K562 (cell line): ENCODE measurements at regions not wholly inside any gene's neighbourhood (a gene's known extent, or its start where the extent isn't known, plus 50 kb on each side); places are given as distances from the start of the nearest gene placed in this dataset.
"Not testable (repeated sequence)": the region's sequence is repeated elsewhere in the genome, so short reads cannot be mapped to it uniquely, and the experiment has no call there.

ENCODE experiments used
- ATAC-seq: fragments of 200-7000 bp; cut with Tn5 transposase; 3 replicates; pipeline ENCODE4 v1.9.1; 2020; ENCODE audit warnings: moderate library complexity
- BruUV-seq: library from RNA; stranded (reverse); fragments of 400-500 nt; replicated peaks from 2 replicates; lab custom pipeline; 2021; lab: Mats Ljungman, UMichigan
- CTCF ChIA-PET: fragments of 300-600 bp; formaldehyde crosslinking; extraction: SDS; loops from one replicate; lab custom pipeline; 2021; ENCODE audit warnings: low intra/inter-chr PET ratio; lab: Yijun Ruan, JAX
- POLR2A ChIA-PET: fragments of 300-600, 350-650 bp; sonication (Branson Sonifier 250); formaldehyde crosslinking; extraction: SDS; loops from one replicate; lab custom pipeline; 2021; ENCODE audit warnings: antibody characterized with exemption, inconsistent platforms; lab: Yijun Ruan, JAX
- DNase-seq, 4 experiments: peaks; one replicate each; pipeline versions ENCODE4 v3.0.0 to v3.0.0-alpha.2; 2011 to 2018; ENCODE audit warnings: low spot score in 3 of 4, mixed read lengths in 3 of 4; ENCODE audit errors: extremely low read depth in 1 of 4
- FAIRE-seq: peaks from 2 replicates; lab custom pipeline; 2011; peaks lifted over from hg19 to GRCh38; lab: Jason Lieb, UNC
- H2AFZ ChIP-seq: 2 replicates; pipeline ENCODE4 v1.6.0; 2011; ENCODE audit warnings: low read depth, low read length, control low read depth, inconsistent platforms
- H3K27ac ChIP-seq: fragments of 200-600 bp; 3 replicates; pipeline ENCODE4 v1.8.0; 2011; ENCODE audit warnings: low read depth, mild to moderate bottlenecking, control low read depth, inconsistent platforms, low read length, moderate library complexity, mixed read lengths; ENCODE audit errors: extremely low read depth
- H3K27me3 ChIP-seq, 2 experiments: fragments of 300-600 bp in 1 of 2; 2 replicates in 1 of 2; 3 replicates in 1 of 2; pipeline versions ENCODE4 v1.6.0 to v1.8.0; 2011; ENCODE audit warnings: inconsistent platforms in 2 of 2, low read length in 2 of 2, mild to moderate bottlenecking in 1 of 2, mixed read lengths in 1 of 2, moderate library complexity in 1 of 2; ENCODE audit not compliant: control insufficient read depth in 2 of 2, insufficient read depth in 2 of 2
- H3K36me3 ChIP-seq: fragments of 300-600 bp; 3 replicates; pipeline ENCODE4 v1.8.0; 2011; ENCODE audit warnings: mild to moderate bottlenecking, low read length, inconsistent platforms; ENCODE audit not compliant: control insufficient read depth, insufficient read depth
- H3K4me1 ChIP-seq, 2 experiments: fragments of 200-600 bp in 1 of 2; replicated peaks in 1 of 2; 2 replicates in 1 of 2; 3 replicates in 1 of 2; pipeline versions ENCODE4 v1.5.1 to v1.8.0; 2011; ENCODE audit warnings: inconsistent platforms in 2 of 2, low read length in 2 of 2, mild to moderate bottlenecking in 1 of 2, mixed read lengths in 1 of 2, moderate library complexity in 1 of 2; ENCODE audit not compliant: control insufficient read depth in 2 of 2, insufficient read depth in 2 of 2
- H3K4me2 ChIP-seq: 2 replicates; pipeline ENCODE4 v1.6.1; 2011; ENCODE audit warnings: low read length, control low read depth, inconsistent platforms, mixed read lengths; ENCODE audit not compliant: insufficient read depth
- H3K4me3 ChIP-seq: fragments of 200-600 bp; sonication (generic), shearing (Covaris generic); 2 replicates; pipeline ENCODE4 v1.5.1; 2016; ENCODE audit warnings: control low read depth, inconsistent platforms
- H3K79me2 ChIP-seq: fragments of 200-600 bp; 3 replicates; pipeline ENCODE4 v1.8.0; 2011; ENCODE audit warnings: low read length, inconsistent platforms; ENCODE audit not compliant: control insufficient read depth, insufficient read depth
- H3K9ac ChIP-seq, 2 experiments: 2 replicates each; pipeline versions ENCODE4 v1.6.0 to v1.6.1; 2011; ENCODE audit warnings: low read depth in 2 of 2, low read length in 2 of 2, control low read depth in 1 of 2, inconsistent platforms in 1 of 2, mild to moderate bottlenecking in 1 of 2, mixed read lengths in 1 of 2; ENCODE audit not compliant: insufficient read depth in 1 of 2
- H3K9me1 ChIP-seq: one replicate; pipeline ENCODE4 v1.6.0; 2011; ENCODE audit warnings: inconsistent platforms, mild to moderate bottlenecking, low read length, moderate library complexity; ENCODE audit not compliant: control insufficient read depth, insufficient read depth
- H3K9me3 ChIP-seq: replicated peaks from 2 replicates; pipeline ENCODE4 v1.5.1; 2011; ENCODE audit warnings: low read depth, low read length, inconsistent platforms; ENCODE audit not compliant: control insufficient read depth, insufficient read depth
- H4K20me1 ChIP-seq: replicated peaks from 2 replicates; pipeline ENCODE4 v1.6.1; 2011; ENCODE audit warnings: low read length, inconsistent platforms, mixed read lengths; ENCODE audit not compliant: control insufficient read depth, insufficient read depth
- GMEB1 ChIP-seq: fragments of 250-450 bp; sonication (Bioruptor Pico); IDR thresholded peaks from 2 replicates; pipeline ENCODE4 v1.4.0; 2020; ENCODE audit warnings: mild to moderate bottlenecking
- SRSF1 ChIP-seq: fragments of 200-400 bp; formaldehyde crosslinking; IDR thresholded peaks from 2 replicates; pipeline ENCODE4 v1.6.1; 2017; ENCODE audit warnings: mild to moderate bottlenecking, low read depth, low read length, moderate library complexity
- TGIF2 ChIP-seq: sonication (generic); formaldehyde crosslinking; IDR thresholded peaks from 2 replicates; pipeline ENCODE4 v1.8.1; 2022; ENCODE audit warnings: mild to moderate bottlenecking, missing genetic modification reagents, moderate library complexity
- whole genome bisulfite sequencing: fragments of 100-300 bp; shearing (Covaris generic); methylation state at CpG from one replicate; pipeline ENCODE4 v1.1.6; 2016; ENCODE audit warnings: low coverage, mixed read lengths; ENCODE audit not compliant: insufficient coverage; ENCODE audit errors: missing lambda C conversion rate; 5-methylcytosine and 5-hydroxymethylcytosine counted together
- in situ Hi-C: fragments of 300-500 bp; cut with MboI; formaldehyde crosslinking; loops from 4 replicates; pipeline ENCODE4 v1.15.0; 2018; ENCODE audit warnings: inconsistent platforms, mixed read lengths
- intact Hi-C: fragments of 100-400 bp; cut with micrococcal nuclease; formaldehyde crosslinking; loops from 2 replicates; pipeline ENCODE4 v1.14.2; 2022

GRCh38 chr9:40915660-40916398, 212.7 kb downstream of the FOXD4L6 start:
- BruUV-seq, H3K9me3 ChIP-seq, H4K20me1 ChIP-seq, H2AFZ ChIP-seq, POLR2A ChIA-PET, ATAC-seq, FAIRE-seq, intact Hi-C loops, H3K9ac ChIP-seq, CTCF ChIA-PET, H3K9me1 ChIP-seq, H3K4me1 ChIP-seq, in situ Hi-C loops, DNase-seq, H3K27me3 ChIP-seq, H3K4me2 ChIP-seq, H3K36me3 ChIP-seq, H3K4me3 ChIP-seq, H3K27ac ChIP-seq, H3K79me2 ChIP-seq: not testable (repeated sequence)
- 6% methylated on average over 13 of the region's 13 CpGs for WGBS

GRCh38 chr9:40914772-40915659, 213.5 kb downstream of the FOXD4L6 start:
- no TSS peak for BruUV-seq
- no peaks in the 10 kb centered on the region for H4K20me1 ChIP-seq
- H3K27me3 ChIP-seq = no peaks in the 10 kb centered on the region
- no peak overlapping the region for H3K4me3 ChIP-seq
- POLR2A ChIA-PET = no interaction called here
- no peak overlapping the region for H3K9ac ChIP-seq
- ATAC-seq = no peak
- 6% methylated on average over 5 of the region's 5 CpGs for WGBS
- no peak for FAIRE-seq
- in situ Hi-C loops (no loop called here), intact Hi-C loops (no loop called here)
- H2AFZ ChIP-seq = no peak overlapping the region
- no peaks in the 10 kb centered on the region for H3K79me2 ChIP-seq
- no peak for TF ChIP-seq GMEB1 (CRISPR knock-in tag)
- no peak for TF ChIP-seq TGIF2 (CRISPR knock-in tag)
- no peak for TF ChIP-seq SRSF1
- H3K9me1 ChIP-seq = no peaks in the 10 kb centered on the region
- H3K4me1 ChIP-seq = no peaks in the 10 kb centered on the region
- H3K36me3 ChIP-seq = no peaks in the 10 kb centered on the region
- no peak for DNase-seq
- CTCF ChIA-PET = no interaction called here
- H3K27ac ChIP-seq = no peak overlapping the region
- H3K4me2 ChIP-seq = no peak overlapping the region
- no peaks in the 10 kb centered on the region; the same call in 1 of the 2 replicates for H3K9me3 ChIP-seq
